Glutamatergic neuron (in vitro differentiated cells): ENCODE measurements at regions not wholly inside any gene's neighbourhood (a gene's known extent, or its start where the extent isn't known, plus 50 kb on each side); places are given as distances from the start of the nearest gene placed in this dataset.
"Not testable (repeated sequence)": the region's sequence is repeated elsewhere in the genome, so short reads cannot be mapped to it uniquely, and the experiment has no call there.

Experiments
- DNase-seq: peaks from one replicate; pipeline ENCODE4 v3.0.0; 2022
- H3K27ac Mint-ChIP-seq: one replicate; pipeline ENCODE4 v1.8.0; 2020; ENCODE audit warnings: mild to moderate bottlenecking, mixed read lengths, inconsistent platforms; ENCODE audit not compliant: unreplicated experiment
- H3K27me3 Mint-ChIP-seq: one replicate; pipeline ENCODE4 v1.8.0; 2020; ENCODE audit warnings: mild to moderate bottlenecking, moderate library complexity, mixed read lengths, inconsistent platforms; ENCODE audit not compliant: unreplicated experiment
- H3K36me3 Mint-ChIP-seq: one replicate; pipeline ENCODE4 v1.8.0; 2020; ENCODE audit warnings: mild to moderate bottlenecking, mixed read lengths, inconsistent platforms; ENCODE audit not compliant: unreplicated experiment
- H3K4me1 Mint-ChIP-seq: one replicate; pipeline ENCODE4 v1.8.0; 2020; ENCODE audit warnings: mild to moderate bottlenecking, low read depth, mixed read lengths, inconsistent platforms; ENCODE audit not compliant: unreplicated experiment
- H3K4me3 Mint-ChIP-seq: one replicate; pipeline ENCODE4 v1.8.0; 2020; ENCODE audit warnings: mild to moderate bottlenecking, mixed read lengths, inconsistent platforms; ENCODE audit not compliant: unreplicated experiment
- H3K9me3 Mint-ChIP-seq: one replicate; pipeline ENCODE4 v1.8.0; 2020; ENCODE audit warnings: mild to moderate bottlenecking, moderate library complexity, mixed read lengths, inconsistent platforms; ENCODE audit not compliant: unreplicated experiment
- CTCF ChIP-seq: fragments of 200-600 bp; sonication (generic); IDR thresholded peaks from one replicate; pipeline ENCODE4 v1.5.0; 2021; ENCODE audit not compliant: partially characterized antibody, unreplicated experiment

GRCh38 chr5:154653418-154653763 is 101.8 kb upstream of the LARP1 start:
- H3K27ac Mint-ChIP-seq, result no peak overlapping the region
- H3K27me3 Mint-ChIP-seq, result no peaks in the 10 kb centered on the region
- H3K4me3 Mint-ChIP-seq, result no peak overlapping the region
- no peak for DNase-seq
- no peaks in the 10 kb centered on the region for H3K4me1 Mint-ChIP-seq
- no peak for TF ChIP-seq CTCF
- H3K9me3 Mint-ChIP-seq, result peaks cover 1% of the 10 kb centered on the region
- H3K36me3 Mint-ChIP-seq, result no peaks in the 10 kb centered on the region

GRCh38 chr5:154652746-154653417 is 102.3 kb upstream of the LARP1 start:
- Mint-ChIP-seq H3K4me1 (peaks cover under 1% of the 10 kb centered on the region), H3K36me3 (no peaks in the 10 kb centered on the region), H3K4me3 (no peak overlapping the region), H3K9me3 (no peaks in the 10 kb centered on the region), H3K27me3 (peaks cover under 1% of the 10 kb centered on the region), H3K27ac (no peak overlapping the region)
- no peak for DNase-seq
- no peak for TF ChIP-seq CTCF

GRCh38 chr5:154651795-154652194 is 103.4 kb upstream of the LARP1 start:
- H3K36me3 Mint-ChIP-seq, H3K4me3 Mint-ChIP-seq, H3K27ac Mint-ChIP-seq, DNase-seq, H3K27me3 Mint-ChIP-seq, H3K9me3 Mint-ChIP-seq, H3K4me1 Mint-ChIP-seq: not testable (repeated sequence)

- Mint-ChIP-seq H3K4me3 (peak overlapping the region; percentile 9), H3K4me1 (peaks cover 2% of the 10 kb centered on the region), H3K27me3 (peaks cover 4% of the 10 kb centered on the region), H3K9me3 (peaks cover under 1% of the 10 kb centered on the region), H3K27ac (peak overlapping the region; percentile 29), H3K36me3 (peaks cover 1% of the 10 kb centered on the region)
- no peak for TF ChIP-seq CTCF
- no peak for DNase-seq
Observed at GRCh38 chr5:154648706-154649105, 106.5 kb upstream of the LARP1 start.

GRCh38 chr5:154648229-154648628 is 106.9 kb upstream of the LARP1 start:
- no peak for TF ChIP-seq CTCF
- H3K27me3 Mint-ChIP-seq, result peaks cover 6% of the 10 kb centered on the region
- H3K36me3 Mint-ChIP-seq, result peaks cover 6% of the 10 kb centered on the region
- DNase-seq, result no peak
- peaks cover 5% of the 10 kb centered on the region for H3K9me3 Mint-ChIP-seq
- peaks cover 2% of the 10 kb centered on the region for H3K4me1 Mint-ChIP-seq
- H3K4me3 Mint-ChIP-seq, result no peak overlapping the region
- H3K27ac Mint-ChIP-seq, result no peak overlapping the region
